Activated CD8-positive, alpha-beta memory T cell treated with anti-CD3 and anti-CD28 coated beads for 24 hours (primary cell): ENCODE measurements at regions not wholly inside any gene's neighbourhood (a gene's known extent, or its start where the extent isn't known, plus 50 kb on each side); places are given as distances from the start of the nearest gene placed in this dataset.

Source experiments
- DNase-seq: peaks from one replicate; pipeline ENCODE4 v3.0.0-alpha.2; 2020

DNA sequence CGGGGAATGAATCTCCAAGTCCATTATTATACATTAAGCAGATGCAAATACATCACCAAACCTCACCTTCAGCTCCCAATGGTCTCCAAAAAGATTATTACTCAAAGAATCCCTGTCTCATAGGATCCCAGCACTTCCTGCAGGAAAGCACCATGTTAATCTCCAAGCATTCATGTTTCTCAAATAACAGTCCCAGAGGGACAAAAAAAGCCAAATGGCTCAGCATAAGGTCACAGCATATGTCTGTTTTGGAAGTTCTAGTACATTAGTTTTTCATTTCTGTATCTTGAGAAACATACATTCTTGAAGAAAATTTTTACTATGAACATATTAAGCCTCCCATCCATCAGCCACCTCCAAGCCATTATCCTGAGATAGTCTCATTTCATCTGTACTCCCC is 103.3 kb downstream of the METTL4 start:
- no peak for DNase-seq

GRCh38 chr18:2471523-2471922 is 99.8 kb downstream of the METTL4 start:
- no peak for DNase-seq

DNA sequence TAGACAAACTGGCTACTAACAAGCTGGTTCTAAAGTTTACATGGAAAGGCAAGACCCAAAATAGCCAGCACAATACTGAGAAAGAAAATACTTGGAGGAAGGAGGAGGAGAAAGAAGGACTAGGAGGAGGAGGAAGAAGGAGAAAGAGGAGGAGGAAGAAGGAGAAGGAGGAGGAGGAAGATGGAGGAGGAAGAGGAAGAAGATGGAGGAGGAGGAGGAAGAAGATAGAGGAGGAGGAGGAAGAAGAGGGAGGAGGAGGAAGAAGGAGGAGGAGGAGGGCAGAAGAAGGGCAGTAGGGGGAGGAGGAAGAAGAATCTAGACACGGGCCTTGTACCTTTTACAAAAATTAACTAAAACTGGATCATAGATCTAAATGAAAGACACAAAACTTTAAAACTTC is 92.6 kb downstream of the METTL4 start:
- DNase-seq = no peak

GRCh38 chr18:2480536-2480935 is 90.8 kb downstream of the METTL4 start:
- DNase-seq = no peak

- DNase-seq = no peak
Observed at GRCh38 chr18:2482706-2483475, 88.4 kb downstream of the METTL4 start.

DNA sequence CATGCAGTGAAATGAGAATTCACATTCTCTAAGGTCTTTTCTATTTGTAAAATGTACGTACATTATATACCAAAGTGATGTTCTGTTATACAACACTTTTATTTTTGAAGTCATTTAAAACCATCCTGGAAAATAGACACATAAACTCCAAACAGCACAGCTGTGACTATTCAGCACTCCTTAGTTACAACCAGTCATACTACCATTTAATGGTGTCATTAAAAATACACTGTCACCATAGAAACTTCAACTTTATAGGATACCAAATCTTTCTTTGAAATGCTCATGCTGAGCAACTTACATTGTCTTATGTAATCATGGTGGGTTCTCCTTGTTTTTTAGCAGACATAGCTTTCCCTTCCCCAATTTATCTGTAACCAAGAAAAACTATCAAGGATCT is 85.3 kb downstream of the METTL4 start:
- DNase-seq = no peak

DNA sequence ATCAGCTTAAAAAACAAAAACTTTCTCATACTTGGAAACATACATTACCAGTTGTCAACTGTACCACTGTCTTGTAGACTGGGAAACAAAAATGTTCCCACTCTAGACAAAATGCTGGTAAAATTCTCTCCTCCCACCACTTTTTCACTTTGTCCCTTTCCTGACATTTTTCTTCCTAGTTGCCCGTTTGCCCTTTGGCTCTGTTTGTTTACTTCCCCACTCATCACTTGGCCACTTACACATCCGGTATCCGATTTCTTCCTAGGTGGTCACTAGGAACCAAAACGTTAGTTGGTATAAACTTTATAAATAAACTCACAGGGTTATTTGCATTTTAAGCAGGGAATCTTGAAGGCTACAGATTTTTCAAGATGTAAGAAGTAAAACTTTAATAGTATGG is 84.9 kb downstream of the METTL4 start:
- no peak for DNase-seq
